BJ (cell line): ENCODE measurements at regions not wholly inside any gene's neighbourhood (a gene's known extent, or its start where the extent isn't known, plus 50 kb on each side); places are given as distances from the start of the nearest gene placed in this dataset.
"Not testable (repeated sequence)": the region's sequence is repeated elsewhere in the genome, so short reads cannot be mapped to it uniquely, and the experiment has no call there.

Experiments
- CTCF ChIA-PET: fragments of 350-600 bp; formaldehyde crosslinking; extraction: SDS; loops from one replicate; lab custom pipeline; 2021; ENCODE audit warnings: antibody characterized with exemption, inconsistent platforms; lab: Yijun Ruan, JAX
- POLR2A ChIA-PET: fragments of 300-600 bp; sonication (Branson Sonifier 250); formaldehyde crosslinking; extraction: SDS; loops from one replicate; lab custom pipeline; 2021; ENCODE audit warnings: antibody characterized with exemption; lab: Charles Lee
- DNase-seq: peaks from one replicate; pipeline ENCODE4 v3.0.0-alpha.2; 2011; ENCODE audit warnings: low read depth
- H3K27me3 ChIP-seq: 2 replicates; pipeline ENCODE4 v1.6.0; 2011; ENCODE audit warnings: low read length; ENCODE audit not compliant: control insufficient read depth, insufficient read depth
- H3K36me3 ChIP-seq: 2 replicates; pipeline ENCODE4 v1.5.1; 2011; ENCODE audit warnings: low read length; ENCODE audit not compliant: control insufficient read depth, insufficient read depth
- H3K4me3 ChIP-seq: 2 replicates; pipeline ENCODE4 v1.5.1; 2011; ENCODE audit warnings: low read depth, mild to moderate bottlenecking, control low read depth, low read length
- TF ChIP-seq, protein P1 (sequence below): IDR thresholded peaks from 2 replicates; pipeline ENCODE4 v1.5.1; 2011; ENCODE audit warnings: low read depth, mild to moderate bottlenecking, control low read depth, inconsistent platforms, low read length, moderate library complexity; ENCODE audit not compliant: insufficient read depth

DNA sequence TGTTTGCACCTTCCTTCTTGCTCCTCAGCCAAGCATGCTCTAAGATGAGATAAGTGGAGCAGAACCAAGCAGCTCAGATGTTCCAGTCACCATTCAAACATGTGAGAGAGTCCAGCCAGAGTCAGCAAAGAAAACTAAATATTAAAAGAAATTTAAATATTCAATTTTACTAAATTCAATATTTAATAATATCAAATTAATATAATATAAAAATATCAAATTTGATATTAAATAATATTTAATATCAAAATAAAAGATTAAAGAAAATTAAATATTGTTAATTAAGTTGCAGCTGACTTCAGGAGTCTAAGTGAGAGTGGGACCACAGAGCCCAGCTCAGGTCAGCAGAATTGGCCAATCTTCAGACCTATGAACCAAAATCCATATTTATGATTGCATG is 526.1 kb upstream of the FLRT2 start:
- TF ChIP-seq, protein P1, sequence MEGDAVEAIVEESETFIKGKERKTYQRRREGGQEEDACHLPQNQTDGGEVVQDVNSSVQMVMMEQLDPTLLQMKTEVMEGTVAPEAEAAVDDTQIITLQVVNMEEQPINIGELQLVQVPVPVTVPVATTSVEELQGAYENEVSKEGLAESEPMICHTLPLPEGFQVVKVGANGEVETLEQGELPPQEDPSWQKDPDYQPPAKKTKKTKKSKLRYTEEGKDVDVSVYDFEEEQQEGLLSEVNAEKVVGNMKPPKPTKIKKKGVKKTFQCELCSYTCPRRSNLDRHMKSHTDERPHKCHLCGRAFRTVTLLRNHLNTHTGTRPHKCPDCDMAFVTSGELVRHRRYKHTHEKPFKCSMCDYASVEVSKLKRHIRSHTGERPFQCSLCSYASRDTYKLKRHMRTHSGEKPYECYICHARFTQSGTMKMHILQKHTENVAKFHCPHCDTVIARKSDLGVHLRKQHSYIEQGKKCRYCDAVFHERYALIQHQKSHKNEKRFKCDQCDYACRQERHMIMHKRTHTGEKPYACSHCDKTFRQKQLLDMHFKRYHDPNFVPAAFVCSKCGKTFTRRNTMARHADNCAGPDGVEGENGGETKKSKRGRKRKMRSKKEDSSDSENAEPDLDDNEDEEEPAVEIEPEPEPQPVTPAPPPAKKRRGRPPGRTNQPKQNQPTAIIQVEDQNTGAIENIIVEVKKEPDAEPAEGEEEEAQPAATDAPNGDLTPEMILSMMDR: no peak
- no peak for DNase-seq
- Histone ChIP-seq H3K36me3 (no peaks in the 10 kb centered on the region), H3K27me3 (no peaks in the 10 kb centered on the region), H3K4me3 (no peak overlapping the region)
- CTCF ChIA-PET: no interaction called here
- POLR2A ChIA-PET: no interaction called here

DNA sequence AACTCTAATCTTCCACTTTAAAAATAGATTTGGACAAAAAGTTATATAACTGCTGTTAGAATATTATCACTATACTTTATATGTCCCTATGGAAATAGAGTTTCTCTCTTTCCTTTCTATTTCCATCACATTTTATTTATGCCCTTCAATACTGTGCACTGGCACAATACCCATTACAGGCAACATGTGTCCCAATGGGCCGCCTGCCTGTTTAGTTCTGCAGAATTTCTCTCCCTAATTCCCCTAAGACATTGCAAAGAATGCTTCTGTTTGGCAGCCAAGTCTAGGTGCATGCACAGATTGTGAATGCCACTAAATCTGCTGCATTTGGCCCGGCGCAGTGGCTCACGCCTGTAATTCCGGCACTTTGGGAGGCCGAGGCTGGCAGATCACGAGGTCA is 520.4 kb upstream of the FLRT2 start:
- H3K4me3 ChIP-seq: no peak overlapping the region
- no peak for DNase-seq
- TF ChIP-seq, protein P1: no peak
- ChIA-PET CTCF (no interaction called here), POLR2A (no interaction called here)
- H3K36me3 ChIP-seq: no peaks in the 10 kb centered on the region
- H3K27me3 ChIP-seq: no peaks in the 10 kb centered on the region

DNA sequence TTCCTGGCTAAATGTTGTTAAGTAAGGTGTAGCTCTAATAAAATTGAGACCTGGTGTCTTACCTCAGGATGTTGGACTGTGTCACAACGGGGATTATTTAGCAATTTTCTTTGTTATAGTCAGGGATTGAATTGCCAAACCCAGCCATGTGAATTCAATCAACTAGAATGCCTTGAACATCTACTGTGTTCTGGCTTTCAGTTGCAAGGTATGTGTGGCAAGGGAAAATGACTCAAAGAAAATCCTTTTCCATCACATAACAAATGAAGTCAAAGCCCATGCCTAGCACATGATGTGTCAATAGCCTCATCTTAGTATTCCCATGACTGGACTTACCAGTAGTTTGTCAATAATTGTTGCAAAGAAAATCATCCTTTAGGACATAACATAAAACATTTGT is 519.8 kb upstream of the FLRT2 start:
- TF ChIP-seq, protein P1: no peak
- no peak overlapping the region for H3K4me3 ChIP-seq
- DNase-seq: no peak
- POLR2A ChIA-PET: no interaction called here
- no peaks in the 10 kb centered on the region for H3K27me3 ChIP-seq
- CTCF ChIA-PET: no interaction called here
- H3K36me3 ChIP-seq: no peaks in the 10 kb centered on the region

- no peak overlapping the region for H3K4me3 ChIP-seq
- ChIA-PET CTCF (interaction anchor here (0.6 kb wide), 1 partner anchor 1111 kb away, joined by 3 read pairs; no protein-coding TSS in a partner anchor), POLR2A (no interaction called here)
- DNase-seq: no peak
- H3K36me3 ChIP-seq: no peaks in the 10 kb centered on the region
- H3K27me3 ChIP-seq: no peaks in the 10 kb centered on the region
- TF ChIP-seq, protein P1: no peak
Observed at GRCh38 chr14:85016496-85016895, 513.4 kb upstream of the FLRT2 start.

GRCh38 chr14:85023866-85024265 is 506.1 kb upstream of the FLRT2 start:
- POLR2A ChIA-PET: not testable (repeated sequence)

GRCh38 chr14:85024931-85025330 is 505.0 kb upstream of the FLRT2 start:
- no peaks in the 10 kb centered on the region for H3K36me3 ChIP-seq
- TF ChIP-seq, protein P1: no peak
- no peak for DNase-seq
- no peaks in the 10 kb centered on the region for H3K27me3 ChIP-seq
- POLR2A ChIA-PET: no interaction called here
- no peak overlapping the region for H3K4me3 ChIP-seq
- CTCF ChIA-PET: interaction anchor here (0.6 kb wide), 2 partner anchors 96 to 909 kb away, joined by 3 to 6 read pairs; no protein-coding TSS in a partner anchor

More at GRCh38 chr14:85023866-85024265, 506.1 kb upstream of the FLRT2 start:
- H3K36me3 ChIP-seq, CTCF ChIA-PET, H3K27me3 ChIP-seq, DNase-seq, H3K4me3 ChIP-seq: not testable (repeated sequence)
